ENCODE measurements at regions not wholly inside any gene's neighbourhood (a gene's known extent, or its start where the extent isn't known, plus 50 kb on each side); places are given as distances from the start of the nearest gene placed in this dataset.

- Histone ChIP-seq H4K20me1 (ENCODE audit: control insufficient read depth, extremely low read depth, insufficient read depth, low read length) (no peaks in the 10 kb centered on the region), H3K27ac (ENCODE audit: insufficient read depth, low read length) (no peak overlapping the region), H3K4me2 (ENCODE audit: extremely low read depth, insufficient read depth, low read length) (no peak overlapping the region), H3K36me3 (ENCODE audit: control insufficient read depth, insufficient read depth, low read length) (no peaks in the 10 kb centered on the region), H3K4me1 (ENCODE audit: control insufficient read depth, extremely low read depth, insufficient read depth, low read length) (peaks cover 5% of the 10 kb centered on the region), H3K4me3 (replicated peaks in 1 of 4; ENCODE audit: control extremely low read depth in 1 of 4, insufficient read depth in 1 of 4, low read depth in 3 of 4, low read length in 4 of 4) (no peak overlapping the region), H3K9ac (ENCODE audit: insufficient read depth, low read length) (no peak overlapping the region), H2AFZ (ENCODE audit: low read length) (no peak overlapping the region), H3K79me2 (ENCODE audit: control insufficient read depth, insufficient read depth, low read length) (no peaks in the 10 kb centered on the region), H3K9me3 (ENCODE audit: control insufficient read depth, insufficient read depth, low read depth, low read length) (no peaks in the 10 kb centered on the region), H3K27me3 (ENCODE audit: control insufficient read depth, insufficient read depth, low read length) (no peaks in the 10 kb centered on the region)
- no peak for TF ChIP-seq EZH2 (IDR thresholded peaks at IDR 0.05; ENCODE audit: low read length, missing control alignments)
- DNase-seq (ENCODE audit: low read depth in 2 of 2), result no peak
These were observed 173.9 kb upstream of the UBL3 start for GRCh38 chr13:30024125-30024865.

GRCh38 chr13:30023196-30023895 is 172.9 kb upstream of the UBL3 start:
- no peak overlapping the region for H3K4me2 ChIP-seq (ENCODE audit: extremely low read depth, insufficient read depth, low read length)
- peaks cover 5% of the 10 kb centered on the region for H3K4me1 ChIP-seq (ENCODE audit: control insufficient read depth, extremely low read depth, insufficient read depth, low read length)
- no peaks in the 10 kb centered on the region for H3K79me2 ChIP-seq (ENCODE audit: control insufficient read depth, insufficient read depth, low read length)
- no peak for DNase-seq (ENCODE audit: low read depth in 2 of 2)
- no peak overlapping the region for H3K4me3 ChIP-seq (replicated peaks in 1 of 4; ENCODE audit: control extremely low read depth in 1 of 4, insufficient read depth in 1 of 4, low read depth in 3 of 4, low read length in 4 of 4)
- H3K9ac ChIP-seq (ENCODE audit: insufficient read depth, low read length), result no peak overlapping the region
- H4K20me1 ChIP-seq (ENCODE audit: control insufficient read depth, extremely low read depth, insufficient read depth, low read length), result no peaks in the 10 kb centered on the region
- no peak overlapping the region for H2AFZ ChIP-seq (ENCODE audit: low read length)
- no peaks in the 10 kb centered on the region for H3K36me3 ChIP-seq (ENCODE audit: control insufficient read depth, insufficient read depth, low read length)
- H3K27ac ChIP-seq (ENCODE audit: insufficient read depth, low read length), result no peak overlapping the region
- TF ChIP-seq CTCF (conservative IDR thresholded peaks at IDR 0.05 in 1 of 2, IDR thresholded peaks at IDR 0.05 in 1 of 2; ENCODE audit: low read depth in 1 of 2, low read length in 2 of 2) (no peak), EZH2 (IDR thresholded peaks at IDR 0.05; ENCODE audit: low read length, missing control alignments) (no peak)
- no peaks in the 10 kb centered on the region for H3K27me3 ChIP-seq (ENCODE audit: control insufficient read depth, insufficient read depth, low read length)
- H3K9me3 ChIP-seq (ENCODE audit: control insufficient read depth, insufficient read depth, low read depth, low read length), result no peaks in the 10 kb centered on the region

GRCh38 chr13:30022796-30023195 is 172.4 kb upstream of the UBL3 start:
- H2AFZ ChIP-seq (ENCODE audit: low read length), result no peak overlapping the region
- H3K4me1 ChIP-seq (ENCODE audit: control insufficient read depth, extremely low read depth, insufficient read depth, low read length), result peaks cover 5% of the 10 kb centered on the region

More at GRCh38 chr13:30022796-30023195, 172.4 kb upstream of the UBL3 start:
- TF ChIP-seq CTCF (conservative IDR thresholded peaks at IDR 0.05 in 1 of 2, IDR thresholded peaks at IDR 0.05 in 1 of 2; ENCODE audit: low read depth in 1 of 2, low read length in 2 of 2), result no peak
- no peak for TF ChIP-seq EZH2 (IDR thresholded peaks at IDR 0.05; ENCODE audit: low read length, missing control alignments)
- Histone ChIP-seq H3K4me3 (replicated peaks in 1 of 4; ENCODE audit: control extremely low read depth in 1 of 4, insufficient read depth in 1 of 4, low read depth in 3 of 4, low read length in 4 of 4) (no peak overlapping the region), H3K4me2 (ENCODE audit: extremely low read depth, insufficient read depth, low read length) (no peak overlapping the region), H3K27ac (ENCODE audit: insufficient read depth, low read length) (no peak overlapping the region), H3K79me2 (ENCODE audit: control insufficient read depth, insufficient read depth, low read length) (no peaks in the 10 kb centered on the region), H3K9ac (ENCODE audit: insufficient read depth, low read length) (no peak overlapping the region), H3K36me3 (ENCODE audit: control insufficient read depth, insufficient read depth, low read length) (no peaks in the 10 kb centered on the region), H3K27me3 (ENCODE audit: control insufficient read depth, insufficient read depth, low read length) (no peaks in the 10 kb centered on the region), H3K9me3 (ENCODE audit: control insufficient read depth, insufficient read depth, low read depth, low read length) (no peaks in the 10 kb centered on the region), H4K20me1 (ENCODE audit: control insufficient read depth, extremely low read depth, insufficient read depth, low read length) (no peaks in the 10 kb centered on the region)
- no peak for DNase-seq (ENCODE audit: low read depth in 2 of 2)

Data from fibroblast of lung (primary cell).